Suprapubic skin (tissue), 3 donors: ENCODE measurements at regions not wholly inside any gene's neighbourhood (a gene's known extent, or its start where the extent isn't known, plus 50 kb on each side); places are given as distances from the start of the nearest gene placed in this dataset.
"Not testable (repeated sequence)": the region's sequence is repeated elsewhere in the genome, so short reads cannot be mapped to it uniquely, and the experiment has no call there.

Source experiments
- POLR2A ChIP-seq, 2 donors: fragments of 450-650 bp; IDR thresholded peaks; one replicate each; pipeline ENCODE4 v1.6.1; 2017; ENCODE audit warnings: antibody characterized with exemption in 2 of 2, mild to moderate bottlenecking in 2 of 2, moderate library complexity in 2 of 2
- TF ChIP-seq, protein P1 (sequence below), 2 donors: fragments of 200-600 bp in 1 of 2; fragments of 450-650 bp in 1 of 2; sonication (generic) in 1 of 2; IDR thresholded peaks; one replicate each; pipeline ENCODE4 v1.5.1; 2016 to 2019; ENCODE audit warnings: antibody characterized with exemption in 2 of 2, mild to moderate bottlenecking in 1 of 2, moderate library complexity in 1 of 2

- TF ChIP-seq POLR2A (IDR thresholded peaks at IDR 0.05) = not testable (repeated sequence)
- TF ChIP-seq, protein P1, sequence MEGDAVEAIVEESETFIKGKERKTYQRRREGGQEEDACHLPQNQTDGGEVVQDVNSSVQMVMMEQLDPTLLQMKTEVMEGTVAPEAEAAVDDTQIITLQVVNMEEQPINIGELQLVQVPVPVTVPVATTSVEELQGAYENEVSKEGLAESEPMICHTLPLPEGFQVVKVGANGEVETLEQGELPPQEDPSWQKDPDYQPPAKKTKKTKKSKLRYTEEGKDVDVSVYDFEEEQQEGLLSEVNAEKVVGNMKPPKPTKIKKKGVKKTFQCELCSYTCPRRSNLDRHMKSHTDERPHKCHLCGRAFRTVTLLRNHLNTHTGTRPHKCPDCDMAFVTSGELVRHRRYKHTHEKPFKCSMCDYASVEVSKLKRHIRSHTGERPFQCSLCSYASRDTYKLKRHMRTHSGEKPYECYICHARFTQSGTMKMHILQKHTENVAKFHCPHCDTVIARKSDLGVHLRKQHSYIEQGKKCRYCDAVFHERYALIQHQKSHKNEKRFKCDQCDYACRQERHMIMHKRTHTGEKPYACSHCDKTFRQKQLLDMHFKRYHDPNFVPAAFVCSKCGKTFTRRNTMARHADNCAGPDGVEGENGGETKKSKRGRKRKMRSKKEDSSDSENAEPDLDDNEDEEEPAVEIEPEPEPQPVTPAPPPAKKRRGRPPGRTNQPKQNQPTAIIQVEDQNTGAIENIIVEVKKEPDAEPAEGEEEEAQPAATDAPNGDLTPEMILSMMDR (IDR thresholded peaks at IDR 0.05) = not testable (repeated sequence)
These were observed 344.0 kb downstream of the ANAPC1 start for GRCh38 chr2:111539991-111540390.
